IMR-90 (cell line): ENCODE measurements at regions not wholly inside any gene's neighbourhood (a gene's known extent, or its start where the extent isn't known, plus 50 kb on each side); places are given as distances from the start of the nearest gene placed in this dataset.

ENCODE experiments used
- ATAC-seq: fragments of 200-7000 bp; cut with Tn5 transposase; 2 replicates; pipeline ENCODE4 v1.9.1; 2020; ENCODE audit warnings: low read depth, mild to moderate bottlenecking, moderate library complexity
- BruUV-seq: library from RNA; stranded (reverse); fragments of 400-500 nt; replicated peaks from 2 replicates; lab custom pipeline; 2021; lab: Mats Ljungman, UMichigan
- CTCF ChIA-PET: fragments of 300-600 bp; formaldehyde crosslinking; extraction: SDS; loops from one replicate; lab custom pipeline; 2021; ENCODE audit warnings: antibody characterized with exemption; lab: Yijun Ruan, JAX
- POLR2A ChIA-PET: fragments of 300-600 bp; sonication (Branson Sonifier 250); formaldehyde crosslinking; loops from one replicate; lab custom pipeline; 2022; ENCODE audit warnings: antibody characterized with exemption; ENCODE audit not compliant: unreplicated experiment; lab: Charles Lee
- DNase-seq: peaks from one replicate; pipeline ENCODE4 v3.0.0; 2013
- H2AFZ ChIP-seq: replicated peaks from 2 replicates; pipeline ENCODE3; 2013; ENCODE audit warnings: low read length, mild to moderate bottlenecking; ENCODE audit not compliant: poor library complexity
- H2AK5ac ChIP-seq: 2 replicates; pipeline ENCODE4 v1.6.1; 2013; ENCODE audit warnings: low read depth, low read length, inconsistent platforms
- H2AK9ac ChIP-seq: replicated peaks from 2 replicates; pipeline ENCODE3; 2013; ENCODE audit warnings: mild to moderate bottlenecking, low read depth, low read length, moderate library complexity; ENCODE audit not compliant: poor library complexity
- H2BK120ac ChIP-seq: 2 replicates; pipeline ENCODE4 v1.6.1; 2013; ENCODE audit warnings: low read depth, low read length, inconsistent platforms
- H2BK15ac ChIP-seq: 3 replicates; pipeline ENCODE4 v1.6.1; 2013; ENCODE audit warnings: low read depth, low read length, inconsistent platforms
- H2BK20ac ChIP-seq: 2 replicates; pipeline ENCODE4 v1.6.1; 2013; ENCODE audit warnings: low read depth, mild to moderate bottlenecking, inconsistent platforms, low read length, moderate library complexity
- H2BK5ac ChIP-seq: 2 replicates; pipeline ENCODE4 v1.6.1; 2013; ENCODE audit warnings: mild to moderate bottlenecking, low read depth, low read length, inconsistent platforms; ENCODE audit not compliant: poor library complexity, severe bottlenecking
- H3K14ac ChIP-seq: replicated peaks from 2 replicates; pipeline ENCODE4 v1.6.1; 2013; ENCODE audit warnings: low read depth, low read length, inconsistent platforms
- H3K18ac ChIP-seq: 2 replicates; pipeline ENCODE4 v1.6.1; 2013; ENCODE audit warnings: low read depth, low read length, control low read depth
- H3K23ac ChIP-seq: 2 replicates; pipeline ENCODE4 v1.6.1; 2013; ENCODE audit warnings: low read depth, low read length, inconsistent platforms
- H3K27ac ChIP-seq: 2 replicates; pipeline ENCODE4 v1.5.1; 2013; ENCODE audit warnings: mild to moderate bottlenecking, control low read depth, low read length; ENCODE audit not compliant: insufficient read depth
- H3K27me3 ChIP-seq: 2 replicates; pipeline ENCODE4 v1.6.1; 2013; ENCODE audit warnings: low read length; ENCODE audit not compliant: control insufficient read depth, insufficient read depth
- H3K36me3 ChIP-seq: 2 replicates; pipeline ENCODE4 v1.6.1; 2013; ENCODE audit warnings: low read length, mixed read lengths; ENCODE audit not compliant: control insufficient read depth, insufficient read depth
- H3K4ac ChIP-seq: 2 replicates; pipeline ENCODE4 v1.6.1; 2013; ENCODE audit warnings: low read depth, low read length, inconsistent platforms
- H3K4me1 ChIP-seq: 2 replicates; pipeline ENCODE4 v1.6.1; 2013; ENCODE audit warnings: low read length, mixed read lengths; ENCODE audit not compliant: control insufficient read depth, insufficient read depth
- H3K4me2 ChIP-seq: 2 replicates; pipeline ENCODE4 v1.6.1; 2013; ENCODE audit warnings: low read depth, mild to moderate bottlenecking, control low read depth, low read length, moderate library complexity
- H3K4me3 ChIP-seq: 2 replicates; pipeline ENCODE4 v1.5.1; 2013; ENCODE audit warnings: low read depth, mild to moderate bottlenecking, control low read depth, low read length, moderate library complexity; ENCODE audit not compliant: insufficient read depth
- H3K56ac ChIP-seq: 2 replicates; pipeline ENCODE4 v1.6.1; 2013; ENCODE audit warnings: low read length, inconsistent platforms; ENCODE audit not compliant: insufficient read depth; ENCODE audit errors: extremely low read depth
- H3K79me1 ChIP-seq, 2 experiments: 2 replicates each; pipeline ENCODE4 v1.6.1; 2013; ENCODE audit warnings: low read length in 2 of 2, inconsistent platforms in 1 of 2, low read depth in 1 of 2
- H3K9ac ChIP-seq: 2 replicates; pipeline ENCODE4 v1.6.1; 2013; ENCODE audit warnings: low read depth, low read length, control low read depth
- H3K9me1 ChIP-seq: 2 replicates; pipeline ENCODE4 v1.6.1; 2013; ENCODE audit warnings: low read length, inconsistent platforms; ENCODE audit not compliant: insufficient read depth
- H3K9me3 ChIP-seq: 2 replicates; pipeline ENCODE4 v1.6.1; 2013; ENCODE audit warnings: low read length; ENCODE audit not compliant: control insufficient read depth, insufficient read depth
- H4K20me1 ChIP-seq: 2 replicates; pipeline ENCODE4 v1.6.1; 2013; ENCODE audit warnings: low read length, inconsistent platforms; ENCODE audit not compliant: insufficient read depth
- H4K5ac ChIP-seq: 2 replicates; pipeline ENCODE4 v1.6.1; 2013; ENCODE audit warnings: mild to moderate bottlenecking, low read depth, low read length, control low read depth
- H4K8ac ChIP-seq, 2 experiments: 2 replicates each; pipeline ENCODE4 v1.6.1; 2013; ENCODE audit warnings: low read depth in 2 of 2, low read length in 2 of 2, control low read depth in 1 of 2, inconsistent platforms in 1 of 2
- H4K91ac ChIP-seq: 2 replicates; pipeline ENCODE4 v1.6.1; 2013; ENCODE audit warnings: low read depth, low read length, inconsistent platforms; ENCODE audit not compliant: insufficient read depth
- BHLHE40 ChIP-seq: fragments of 150-350 bp; IDR thresholded peaks from 2 replicates; pipeline ENCODE4 v1.6.1; 2016; ENCODE audit warnings: mild to moderate bottlenecking, low read depth, low read length
- CEBPB ChIP-seq: IDR thresholded peaks from 2 replicates; pipeline ENCODE4 v1.6.1; 2012; ENCODE audit warnings: low read depth, low read length, improper control_type of control experiment
- CHD1 ChIP-seq: IDR thresholded peaks from 2 replicates; pipeline ENCODE4 v1.6.1; 2012; ENCODE audit warnings: low read depth, low read length, improper control_type of control experiment
- ELK1 ChIP-seq: fragments of 150-350 bp; IDR thresholded peaks from 2 replicates; pipeline ENCODE4 v1.6.1; 2016; ENCODE audit warnings: low read depth, mild to moderate bottlenecking, low read length, moderate library complexity, borderline replicate concordance
- FOS ChIP-seq: fragments of 150-350 bp; IDR thresholded peaks from 2 replicates; pipeline ENCODE4 v1.6.1; 2016; ENCODE audit warnings: low read depth, low read length
- MAFK ChIP-seq: IDR thresholded peaks from 2 replicates; pipeline ENCODE4 v1.6.1; 2012; ENCODE audit warnings: low read depth, low read length, improper control_type of control experiment
- MAZ ChIP-seq: IDR thresholded peaks from 2 replicates; pipeline ENCODE4 v1.6.1; 2012; ENCODE audit warnings: low read depth, mild to moderate bottlenecking, low read length, improper control_type of control experiment, moderate library complexity, borderline replicate concordance
- MXI1 ChIP-seq: IDR thresholded peaks from 2 replicates; pipeline ENCODE4 v1.6.1; 2012; ENCODE audit warnings: low read depth, mild to moderate bottlenecking, low read length, moderate library complexity, borderline replicate concordance
- NFE2L2 ChIP-seq: fragments of 150-350 bp; IDR thresholded peaks from 2 replicates; pipeline ENCODE4 v1.6.1; 2016; ENCODE audit warnings: low read depth, mild to moderate bottlenecking, low read length
- POLR2A ChIP-seq: IDR thresholded peaks from 2 replicates; pipeline ENCODE4 v1.6.1; 2012; ENCODE audit warnings: mild to moderate bottlenecking, low read depth, low read length
- RAD21 ChIP-seq: IDR thresholded peaks from 2 replicates; pipeline ENCODE4 v1.6.1; 2012; ENCODE audit warnings: low read length, improper control_type of control experiment
- RCOR1 ChIP-seq: IDR thresholded peaks from 2 replicates; pipeline ENCODE4 v1.6.1; 2012; ENCODE audit warnings: mild to moderate bottlenecking, low read length, improper control_type of control experiment; ENCODE audit not compliant: insufficient replicate concordance
- RFX5 ChIP-seq: IDR thresholded peaks from 2 replicates; pipeline ENCODE4 v1.8.0; 2012; ENCODE audit warnings: low read depth, mild to moderate bottlenecking, low read length, moderate library complexity
- SMC3 ChIP-seq: fragments of 150-350 bp; IDR thresholded peaks from 2 replicates; pipeline ENCODE4 v1.6.1; 2016; ENCODE audit warnings: low read depth, mild to moderate bottlenecking, antibody characterized with exemption, low read length, moderate library complexity
- WGBS, 2 experiments: methylation state at CpG; one replicate each; pipeline versions ENCODE4 v1.1.5 to v1.1.7; 2013; ENCODE audit warnings: missing lambda C conversion rate in 2 of 2; ENCODE audit not compliant: insufficient read length in 1 of 2; ENCODE audit errors: extremely low coverage in 2 of 2; 5-methylcytosine and 5-hydroxymethylcytosine counted together
- dilution Hi-C: fragments of 300-500 bp; cut with HindIII; formaldehyde crosslinking; loops from one replicate; pipeline ENCODE4 v1.14.3; 2018; ENCODE audit warnings: low sequenced_read_pairs; ENCODE audit not compliant: unreplicated experiment
- in situ Hi-C: fragments of 300-500 bp; cut with MboI; formaldehyde crosslinking; loops from 3 replicates; pipeline ENCODE4 v1.14.3; 2019; ENCODE audit warnings: low sequenced_read_pairs, inconsistent platforms, mixed read lengths
- intact Hi-C: fragments of 100-400 bp; cut with micrococcal nuclease; formaldehyde crosslinking; loops from 2 replicates; pipeline ENCODE4 v1.10.0; 2022
- TF ChIP-seq, protein P1 (sequence below): fragments of 150-350 bp; IDR thresholded peaks from 2 replicates; pipeline ENCODE4 v1.6.1; 2017; ENCODE audit warnings: mild to moderate bottlenecking, antibody characterized with exemption, low read length, low read depth
- TF ChIP-seq, protein P2 (sequence below): conservative IDR thresholded peaks from 2 replicates; pipeline ENCODE4 v1.5.1; 2012; ENCODE audit warnings: mild to moderate bottlenecking, low read depth, low read length, improper control_type of control experiment

GRCh38 chr2:122935506-122935905, 1089.6 kb upstream of the CNTNAP5 start:
- in situ Hi-C loops: no loop called here
- no peak overlapping the region for H2BK15ac ChIP-seq
- no peak overlapping the region for H4K91ac ChIP-seq
- no peak overlapping the region for H3K27ac ChIP-seq
- H3K9me3 ChIP-seq: peaks cover 2% of the 10 kb centered on the region; the same call in 1 of the 2 replicates
- H2BK5ac ChIP-seq: no peak overlapping the region
- intact Hi-C loops: no loop called here
- H3K18ac ChIP-seq: no peak overlapping the region
- H3K79me1 ChIP-seq: no peaks in the 10 kb centered on the region
- H2AK5ac ChIP-seq: no peak overlapping the region
- no peak overlapping the region for H2BK20ac ChIP-seq
- no CpG with 5 or more reads among the region's 2 CpGs for WGBS, 2 experiments
- no peaks in the 10 kb centered on the region for H3K27me3 ChIP-seq
- no peak overlapping the region for H4K8ac ChIP-seq
- TF ChIP-seq CEBPB (no peak), MAZ (no peak), POLR2A (no peak), RAD21 (no peak), RFX5 (no peak), SMC3 (no peak), CHD1 (no peak), FOS (no peak), NFE2L2 (no peak), MAFK (no peak), ELK1 (no peak), BHLHE40 (no peak), RCOR1 (no peak), MXI1 (no peak)
- TF ChIP-seq, protein P1, sequence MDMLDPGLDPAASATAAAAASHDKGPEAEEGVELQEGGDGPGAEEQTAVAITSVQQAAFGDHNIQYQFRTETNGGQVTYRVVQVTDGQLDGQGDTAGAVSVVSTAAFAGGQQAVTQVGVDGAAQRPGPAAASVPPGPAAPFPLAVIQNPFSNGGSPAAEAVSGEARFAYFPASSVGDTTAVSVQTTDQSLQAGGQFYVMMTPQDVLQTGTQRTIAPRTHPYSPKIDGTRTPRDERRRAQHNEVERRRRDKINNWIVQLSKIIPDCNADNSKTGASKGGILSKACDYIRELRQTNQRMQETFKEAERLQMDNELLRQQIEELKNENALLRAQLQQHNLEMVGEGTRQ: no peak
- TF ChIP-seq, protein P2, sequence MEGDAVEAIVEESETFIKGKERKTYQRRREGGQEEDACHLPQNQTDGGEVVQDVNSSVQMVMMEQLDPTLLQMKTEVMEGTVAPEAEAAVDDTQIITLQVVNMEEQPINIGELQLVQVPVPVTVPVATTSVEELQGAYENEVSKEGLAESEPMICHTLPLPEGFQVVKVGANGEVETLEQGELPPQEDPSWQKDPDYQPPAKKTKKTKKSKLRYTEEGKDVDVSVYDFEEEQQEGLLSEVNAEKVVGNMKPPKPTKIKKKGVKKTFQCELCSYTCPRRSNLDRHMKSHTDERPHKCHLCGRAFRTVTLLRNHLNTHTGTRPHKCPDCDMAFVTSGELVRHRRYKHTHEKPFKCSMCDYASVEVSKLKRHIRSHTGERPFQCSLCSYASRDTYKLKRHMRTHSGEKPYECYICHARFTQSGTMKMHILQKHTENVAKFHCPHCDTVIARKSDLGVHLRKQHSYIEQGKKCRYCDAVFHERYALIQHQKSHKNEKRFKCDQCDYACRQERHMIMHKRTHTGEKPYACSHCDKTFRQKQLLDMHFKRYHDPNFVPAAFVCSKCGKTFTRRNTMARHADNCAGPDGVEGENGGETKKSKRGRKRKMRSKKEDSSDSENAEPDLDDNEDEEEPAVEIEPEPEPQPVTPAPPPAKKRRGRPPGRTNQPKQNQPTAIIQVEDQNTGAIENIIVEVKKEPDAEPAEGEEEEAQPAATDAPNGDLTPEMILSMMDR: no peak
- CTCF ChIA-PET: no interaction called here
- H3K9ac ChIP-seq: no peak overlapping the region
- no peaks in the 10 kb centered on the region for H3K9me1 ChIP-seq
- H2BK120ac ChIP-seq: no peak overlapping the region
- BruUV-seq: no TSS peak
- H3K36me3 ChIP-seq: no peaks in the 10 kb centered on the region
- H3K4me1 ChIP-seq: no peaks in the 10 kb centered on the region
- no peak for ATAC-seq
- H3K4me3 ChIP-seq: no peak overlapping the region
- no peak overlapping the region for H3K4ac ChIP-seq
- no peak overlapping the region for H2AK9ac ChIP-seq
- H3K23ac ChIP-seq: no peak overlapping the region
- POLR2A ChIA-PET: no interaction called here
- H4K5ac ChIP-seq: no peak overlapping the region
- dilution Hi-C loops: no loop called here
- H3K56ac ChIP-seq: no peak overlapping the region
- no peak for DNase-seq
- no peak overlapping the region for H3K14ac ChIP-seq
- no peak overlapping the region for H2AFZ ChIP-seq
- H4K20me1 ChIP-seq: no peaks in the 10 kb centered on the region
- H3K4me2 ChIP-seq: no peak overlapping the region
